ENCODE measurements at regions not wholly inside any gene's neighbourhood (a gene's known extent, or its start where the extent isn't known, plus 50 kb on each side); places are given as distances from the start of the nearest gene placed in this dataset.

DNA sequence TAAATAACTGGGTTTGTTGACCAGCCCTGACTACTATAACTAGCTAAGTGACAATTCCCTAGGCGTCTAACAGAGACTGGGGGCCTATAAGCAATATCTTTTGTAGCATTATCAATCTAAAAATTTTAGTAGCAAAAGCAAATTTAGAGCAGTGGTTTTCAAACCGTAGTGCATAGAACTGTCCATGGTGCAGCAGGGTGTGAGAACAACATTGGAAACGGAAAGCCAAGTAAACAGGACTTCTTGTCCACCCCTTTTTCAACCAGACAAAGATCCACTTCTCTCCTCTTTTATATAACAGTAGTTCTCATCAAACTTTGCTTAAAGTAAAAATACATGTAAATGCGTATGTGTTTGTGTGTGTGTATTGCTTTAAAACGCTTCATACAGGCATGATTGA, 1099.1 kb upstream of the ATXN8OS start:
- TF ChIP-seq, protein P1, sequence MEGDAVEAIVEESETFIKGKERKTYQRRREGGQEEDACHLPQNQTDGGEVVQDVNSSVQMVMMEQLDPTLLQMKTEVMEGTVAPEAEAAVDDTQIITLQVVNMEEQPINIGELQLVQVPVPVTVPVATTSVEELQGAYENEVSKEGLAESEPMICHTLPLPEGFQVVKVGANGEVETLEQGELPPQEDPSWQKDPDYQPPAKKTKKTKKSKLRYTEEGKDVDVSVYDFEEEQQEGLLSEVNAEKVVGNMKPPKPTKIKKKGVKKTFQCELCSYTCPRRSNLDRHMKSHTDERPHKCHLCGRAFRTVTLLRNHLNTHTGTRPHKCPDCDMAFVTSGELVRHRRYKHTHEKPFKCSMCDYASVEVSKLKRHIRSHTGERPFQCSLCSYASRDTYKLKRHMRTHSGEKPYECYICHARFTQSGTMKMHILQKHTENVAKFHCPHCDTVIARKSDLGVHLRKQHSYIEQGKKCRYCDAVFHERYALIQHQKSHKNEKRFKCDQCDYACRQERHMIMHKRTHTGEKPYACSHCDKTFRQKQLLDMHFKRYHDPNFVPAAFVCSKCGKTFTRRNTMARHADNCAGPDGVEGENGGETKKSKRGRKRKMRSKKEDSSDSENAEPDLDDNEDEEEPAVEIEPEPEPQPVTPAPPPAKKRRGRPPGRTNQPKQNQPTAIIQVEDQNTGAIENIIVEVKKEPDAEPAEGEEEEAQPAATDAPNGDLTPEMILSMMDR (IDR thresholded peaks at IDR 0.05; ENCODE audit: insufficient read depth, low read length), result no peak
- TF ChIP-seq POLR2AphosphoS5 (IDR thresholded peaks at IDR 0.05; ENCODE audit: low read depth), result no peak

All from HL-60 (cell line).